ENCODE measurements at regions not wholly inside any gene's neighbourhood (a gene's known extent, or its start where the extent isn't known, plus 50 kb on each side); places are given as distances from the start of the nearest gene placed in this dataset.

DNA sequence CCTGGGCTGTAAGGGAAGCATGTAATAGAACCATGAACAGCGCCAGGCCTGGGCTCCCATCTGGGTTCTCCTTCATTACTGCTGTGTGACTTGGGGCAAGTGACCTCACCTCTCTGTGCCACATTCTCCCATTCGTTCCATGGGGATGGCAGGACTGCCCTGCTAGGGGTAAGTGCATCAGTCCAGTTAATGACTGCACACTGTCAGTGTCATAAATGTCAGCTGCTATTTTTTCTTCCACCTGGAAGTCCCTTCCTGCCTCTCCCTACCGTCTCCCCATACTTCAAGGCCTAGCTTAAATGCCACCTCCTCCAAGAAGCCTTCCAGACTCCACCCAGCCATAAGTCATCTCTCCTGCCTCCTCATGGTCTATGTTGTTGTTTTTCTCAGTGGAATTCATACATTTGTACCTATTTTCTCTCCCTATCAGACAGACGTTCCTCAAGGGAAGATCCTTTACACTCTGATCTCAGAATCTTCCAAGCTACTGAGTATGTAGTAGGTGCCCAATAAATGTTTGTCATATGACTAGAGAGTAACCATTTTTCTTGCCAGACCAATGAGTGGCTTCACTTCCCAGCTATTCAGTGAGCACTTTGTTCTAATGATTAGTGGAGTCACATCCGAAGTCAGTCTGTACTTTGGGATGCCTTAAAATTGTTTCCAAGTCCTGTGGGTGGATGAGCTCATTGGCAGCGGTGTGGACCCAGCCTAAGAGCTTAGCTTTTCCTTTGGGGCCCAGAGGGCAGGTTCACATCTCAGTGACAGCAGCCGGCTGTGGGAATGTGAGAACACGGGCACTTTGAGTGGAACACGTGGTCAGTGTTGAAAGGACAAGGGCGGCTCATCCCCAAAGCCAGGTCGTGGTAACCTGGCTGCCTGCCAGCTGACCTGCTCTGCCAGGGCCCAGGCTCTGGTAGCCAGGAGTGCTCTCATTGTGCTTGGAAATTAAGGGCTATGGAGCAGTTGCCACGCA is 147.5 kb upstream of the GSE1 start:
- peaks cover 27% of the 10 kb centered on the region for H3K4me1 Mint-ChIP-seq (ENCODE audit: low read depth)
- H3K9me3 Mint-ChIP-seq (ENCODE audit: low read depth): no peaks in the 10 kb centered on the region
- H3K27ac Mint-ChIP-seq (ENCODE audit: unreplicated experiment): no peak overlapping the region
- no peaks in the 10 kb centered on the region for H3K36me3 Mint-ChIP-seq (ENCODE audit: low read depth)
- TF ChIP-seq, protein P1, sequence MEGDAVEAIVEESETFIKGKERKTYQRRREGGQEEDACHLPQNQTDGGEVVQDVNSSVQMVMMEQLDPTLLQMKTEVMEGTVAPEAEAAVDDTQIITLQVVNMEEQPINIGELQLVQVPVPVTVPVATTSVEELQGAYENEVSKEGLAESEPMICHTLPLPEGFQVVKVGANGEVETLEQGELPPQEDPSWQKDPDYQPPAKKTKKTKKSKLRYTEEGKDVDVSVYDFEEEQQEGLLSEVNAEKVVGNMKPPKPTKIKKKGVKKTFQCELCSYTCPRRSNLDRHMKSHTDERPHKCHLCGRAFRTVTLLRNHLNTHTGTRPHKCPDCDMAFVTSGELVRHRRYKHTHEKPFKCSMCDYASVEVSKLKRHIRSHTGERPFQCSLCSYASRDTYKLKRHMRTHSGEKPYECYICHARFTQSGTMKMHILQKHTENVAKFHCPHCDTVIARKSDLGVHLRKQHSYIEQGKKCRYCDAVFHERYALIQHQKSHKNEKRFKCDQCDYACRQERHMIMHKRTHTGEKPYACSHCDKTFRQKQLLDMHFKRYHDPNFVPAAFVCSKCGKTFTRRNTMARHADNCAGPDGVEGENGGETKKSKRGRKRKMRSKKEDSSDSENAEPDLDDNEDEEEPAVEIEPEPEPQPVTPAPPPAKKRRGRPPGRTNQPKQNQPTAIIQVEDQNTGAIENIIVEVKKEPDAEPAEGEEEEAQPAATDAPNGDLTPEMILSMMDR (IDR thresholded peaks at IDR 0.05): no peak
- peaks cover 4% of the 10 kb centered on the region for H3K27me3 Mint-ChIP-seq (ENCODE audit: low read depth)
- H3K4me3 Mint-ChIP-seq (ENCODE audit: unreplicated experiment): no peak overlapping the region
- DNase-seq (ENCODE audit: low spot score): no peak

DNA sequence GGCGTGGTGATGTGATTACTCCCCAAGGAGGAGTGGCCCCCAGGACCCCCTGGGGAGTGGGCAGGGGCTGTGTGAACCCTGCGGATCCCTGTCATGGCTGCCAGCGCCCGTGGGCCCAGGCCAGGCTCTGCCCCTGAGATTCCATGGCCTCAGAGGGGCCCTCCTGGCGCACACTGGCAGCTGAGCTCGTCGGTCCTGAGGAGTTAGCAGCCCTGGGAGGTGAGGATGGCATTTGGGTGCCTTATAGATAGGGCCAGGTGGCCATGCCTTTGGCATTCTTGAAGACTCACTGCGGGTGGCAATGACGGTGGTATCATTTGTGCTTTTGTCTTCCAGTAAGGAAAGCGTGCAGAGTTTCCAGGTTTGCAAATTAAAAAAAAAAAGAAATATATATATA is 146.8 kb upstream of the GSE1 start:
- Mint-ChIP-seq H3K27me3 (ENCODE audit: low read depth) (peaks cover 4% of the 10 kb centered on the region), H3K9me3 (ENCODE audit: low read depth) (no peaks in the 10 kb centered on the region)
- TF ChIP-seq, protein P1 (IDR thresholded peaks at IDR 0.05): no peak

DNA sequence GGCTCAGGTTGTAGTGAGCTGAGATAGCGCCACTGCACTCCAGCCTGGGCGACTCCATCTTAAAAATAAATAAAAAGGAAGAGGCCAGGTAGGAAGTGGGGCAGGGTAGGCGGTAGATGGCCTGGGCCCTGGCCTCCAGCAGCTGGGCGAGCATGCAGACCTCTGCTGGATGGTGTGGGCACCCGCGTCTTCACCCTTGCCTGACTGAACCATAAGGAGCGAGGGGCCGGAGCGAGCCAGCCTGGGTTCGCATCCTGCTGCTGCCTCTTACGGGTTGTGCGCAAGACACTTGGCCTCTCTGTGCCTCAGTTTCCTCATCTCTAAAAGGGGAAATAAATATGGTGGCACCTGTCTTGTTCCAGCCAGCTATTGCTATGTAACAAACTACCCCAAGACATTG is 146.1 kb upstream of the GSE1 start:
- peaks cover 15% of the 10 kb centered on the region for H3K4me1 Mint-ChIP-seq (ENCODE audit: low read depth)
- no peak overlapping the region for H3K27ac Mint-ChIP-seq (ENCODE audit: unreplicated experiment)
- no peaks in the 10 kb centered on the region for H3K9me3 Mint-ChIP-seq (ENCODE audit: low read depth)
- H3K27me3 Mint-ChIP-seq (ENCODE audit: low read depth): peaks cover 4% of the 10 kb centered on the region
- TF ChIP-seq, protein P1 (IDR thresholded peaks at IDR 0.05): no peak
- H3K4me3 Mint-ChIP-seq (ENCODE audit: unreplicated experiment): no peak overlapping the region
- no peaks in the 10 kb centered on the region for H3K36me3 Mint-ChIP-seq (ENCODE audit: low read depth)
- no peak for DNase-seq (ENCODE audit: low spot score)

More for the DNA sequence above, 146.8 kb upstream of the GSE1 start:
- no peak for DNase-seq (ENCODE audit: low spot score)
- peaks cover 21% of the 10 kb centered on the region for H3K4me1 Mint-ChIP-seq (ENCODE audit: low read depth)
- H3K36me3 Mint-ChIP-seq (ENCODE audit: low read depth): no peaks in the 10 kb centered on the region
- no peak overlapping the region for H3K27ac Mint-ChIP-seq (ENCODE audit: unreplicated experiment)
- no peak overlapping the region for H3K4me3 Mint-ChIP-seq (ENCODE audit: unreplicated experiment)

DNA sequence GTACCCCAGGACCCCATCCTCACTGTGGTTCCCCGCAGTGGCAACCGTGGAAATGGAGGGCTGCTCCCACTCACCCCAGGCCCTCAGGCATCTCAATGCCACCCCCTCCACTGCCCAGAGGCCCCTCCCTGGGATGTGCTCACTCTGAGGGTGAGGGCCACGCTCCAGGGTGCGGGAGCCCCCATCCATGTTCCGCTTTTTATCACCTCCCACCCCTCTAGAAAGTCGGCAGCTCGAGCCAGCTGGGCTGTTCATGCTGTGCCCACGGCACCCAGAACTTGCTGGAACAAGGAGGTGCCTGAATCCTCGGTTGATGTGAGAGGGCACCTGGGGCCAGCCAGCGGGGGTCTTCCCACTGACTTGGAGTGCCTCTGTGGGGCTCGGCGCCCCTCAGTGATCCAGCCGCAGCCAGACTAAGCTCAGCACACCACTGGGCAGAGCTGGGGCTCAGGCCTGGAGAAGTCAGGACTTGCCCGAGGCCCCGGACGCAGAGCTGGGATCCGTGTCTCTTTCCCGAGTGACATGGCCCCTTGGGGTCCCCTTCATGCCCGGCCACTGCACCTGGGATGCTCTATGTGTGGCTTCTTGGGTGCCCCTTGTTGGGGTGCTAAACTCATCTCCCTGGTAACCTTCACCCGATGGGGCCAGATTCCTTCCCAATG is 143.1 kb upstream of the GSE1 start:
- H3K27ac Mint-ChIP-seq (ENCODE audit: unreplicated experiment): no peak overlapping the region
- H3K4me3 Mint-ChIP-seq (ENCODE audit: unreplicated experiment): no peak overlapping the region
- peaks cover 17% of the 10 kb centered on the region for H3K4me1 Mint-ChIP-seq (ENCODE audit: low read depth)
- no peak for DNase-seq (ENCODE audit: low spot score)
- peaks cover 2% of the 10 kb centered on the region for H3K27me3 Mint-ChIP-seq (ENCODE audit: low read depth)
- no peaks in the 10 kb centered on the region for H3K9me3 Mint-ChIP-seq (ENCODE audit: low read depth)
- no peaks in the 10 kb centered on the region for H3K36me3 Mint-ChIP-seq (ENCODE audit: low read depth)
- TF ChIP-seq, protein P1 (IDR thresholded peaks at IDR 0.05): no peak

DNA sequence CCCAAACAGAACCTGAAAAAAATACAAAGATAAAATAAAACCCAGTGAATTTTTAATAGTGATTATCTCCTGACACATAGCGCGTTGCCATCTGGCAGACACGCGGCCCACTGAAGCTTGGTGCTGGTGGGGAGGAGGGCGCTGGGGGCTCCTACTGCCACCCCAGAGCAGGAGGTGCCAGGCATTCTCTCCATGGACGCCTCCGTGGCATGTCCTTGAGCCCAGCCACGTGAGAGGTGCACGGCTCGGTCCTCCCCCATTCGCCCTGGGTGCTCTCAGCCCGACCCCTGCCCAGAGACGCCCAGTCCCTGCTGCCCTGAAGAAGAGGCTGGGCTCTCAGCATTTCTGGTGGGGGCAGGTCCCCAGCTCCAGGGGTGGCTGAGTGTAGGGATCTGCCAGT is 142.2 kb upstream of the GSE1 start:
- Mint-ChIP-seq H3K27me3 (ENCODE audit: low read depth) (peaks cover 2% of the 10 kb centered on the region), H3K4me3 (ENCODE audit: unreplicated experiment) (no peak overlapping the region), H3K9me3 (ENCODE audit: low read depth) (no peaks in the 10 kb centered on the region), H3K27ac (ENCODE audit: unreplicated experiment) (no peak overlapping the region), H3K4me1 (ENCODE audit: low read depth) (peaks cover 10% of the 10 kb centered on the region), H3K36me3 (ENCODE audit: low read depth) (no peaks in the 10 kb centered on the region)
- no peak for DNase-seq (ENCODE audit: low spot score)
- TF ChIP-seq, protein P1 (IDR thresholded peaks at IDR 0.05): no peak

Measured in chondrocyte (in vitro differentiated cells).